HCEC 1CT (cell line): ENCODE measurements at regions not wholly inside any gene's neighbourhood (a gene's known extent, or its start where the extent isn't known, plus 50 kb on each side); places are given as distances from the start of the nearest gene placed in this dataset.
"Not testable (repeated sequence)": the region's sequence is repeated elsewhere in the genome, so short reads cannot be mapped to it uniquely, and the experiment has no call there.

Experiments used
- DNase-seq: peaks from one replicate; pipeline ENCODE4 v3.0.0-alpha.2; 2017

DNA sequence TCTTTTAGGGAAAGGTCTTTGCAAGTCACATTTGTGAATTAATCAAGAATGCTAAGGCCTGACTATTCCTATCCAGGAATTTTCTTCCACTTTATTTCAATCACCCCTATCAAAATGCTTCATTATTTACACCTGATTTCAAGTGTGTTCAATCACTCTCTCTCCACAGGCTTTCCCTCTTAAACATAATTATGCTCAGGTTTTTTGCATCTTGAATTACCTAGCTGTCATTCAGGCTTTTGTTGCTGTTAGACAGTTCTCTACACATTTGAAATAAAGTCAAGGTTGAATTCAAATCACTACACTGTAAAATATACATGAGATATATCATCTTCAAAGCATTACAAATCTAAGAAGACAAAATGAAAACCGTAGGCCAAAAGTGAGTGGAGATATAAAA, 941.3 kb upstream of the SLITRK1 start:
- DNase-seq, result no peak

DNA sequence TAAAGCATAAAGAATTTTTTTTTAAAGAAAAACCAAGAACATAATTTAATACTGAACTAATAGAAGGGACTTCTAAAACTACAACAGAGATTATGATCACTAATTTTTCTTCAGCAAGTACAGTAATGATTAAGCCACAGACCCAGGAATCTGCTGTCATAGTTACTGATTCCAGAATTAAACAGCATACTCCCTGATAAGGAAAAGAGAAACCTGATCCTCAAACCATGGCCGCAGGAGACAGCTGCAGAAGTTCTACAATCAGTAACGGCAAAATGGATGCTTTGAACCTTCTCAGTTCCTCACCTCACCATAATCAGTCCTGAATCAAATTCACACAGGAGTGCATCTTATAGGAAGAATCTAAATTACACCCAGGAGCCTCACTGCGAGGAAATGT, 939.0 kb upstream of the SLITRK1 start:
- DNase-seq, result no peak

DNA sequence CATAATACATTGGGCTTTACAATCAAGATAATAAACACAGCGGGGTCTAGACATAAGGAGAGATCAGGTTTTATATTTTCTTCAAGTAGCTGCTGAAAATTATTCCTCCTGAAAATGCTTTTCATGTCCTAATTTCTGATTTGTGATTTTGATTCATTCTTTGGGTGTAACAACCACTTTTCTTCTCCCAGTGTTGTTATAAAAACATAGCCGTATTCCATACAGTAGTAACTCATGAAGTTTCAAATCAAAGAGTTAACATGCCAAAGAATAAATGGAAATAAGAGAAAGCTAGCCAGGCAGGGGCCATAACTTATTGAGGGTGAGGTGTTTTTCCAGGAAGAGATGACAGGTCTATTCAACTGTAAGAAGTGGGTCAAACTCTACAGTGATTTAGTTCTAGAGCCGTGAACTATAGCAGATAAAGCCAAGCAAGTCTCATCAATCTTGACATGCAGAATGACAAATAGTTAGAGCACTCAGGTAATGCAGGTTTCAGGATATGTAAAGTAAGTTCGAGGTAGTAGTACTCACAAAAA, 934.4 kb upstream of the SLITRK1 start:
- no peak for DNase-seq

DNA sequence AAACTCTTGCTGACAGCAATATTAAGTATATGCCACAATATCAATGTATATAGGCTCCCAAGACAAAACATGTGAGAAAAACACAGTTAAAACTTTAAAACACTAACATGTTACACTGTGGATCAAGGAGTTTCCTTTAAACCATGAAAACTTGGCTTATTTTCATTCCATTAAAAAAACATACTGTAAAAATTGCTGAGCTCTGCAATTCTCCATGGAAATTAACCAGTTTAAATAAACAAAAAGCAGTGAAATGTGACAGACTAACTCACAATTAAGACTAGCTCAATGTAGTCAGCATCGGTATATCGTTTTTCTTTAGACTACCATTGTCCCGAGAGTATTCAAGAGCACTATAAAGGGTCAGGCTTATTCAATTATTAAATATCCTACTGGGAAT, 930.5 kb upstream of the SLITRK1 start:
- no peak for DNase-seq

DNA sequence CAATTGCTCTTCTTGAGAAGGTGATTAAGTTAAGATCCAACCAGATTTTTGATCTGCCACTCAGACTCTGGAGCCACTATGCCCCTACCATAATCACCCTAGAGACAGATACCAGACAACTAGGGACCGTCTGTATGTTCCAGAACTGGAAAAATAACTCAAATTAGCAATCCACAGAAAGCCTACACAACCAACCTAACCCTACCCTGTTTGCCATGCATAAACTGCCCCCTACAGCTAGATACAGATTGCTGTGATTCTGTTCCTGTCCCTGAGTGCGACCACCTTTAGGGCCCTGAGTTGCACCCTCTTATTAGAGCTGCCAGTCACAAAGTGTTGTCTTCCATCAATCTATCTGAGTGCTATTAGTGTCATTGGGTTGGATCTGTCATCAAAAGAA, 929.8 kb upstream of the SLITRK1 start:
- DNase-seq, result no peak

DNA sequence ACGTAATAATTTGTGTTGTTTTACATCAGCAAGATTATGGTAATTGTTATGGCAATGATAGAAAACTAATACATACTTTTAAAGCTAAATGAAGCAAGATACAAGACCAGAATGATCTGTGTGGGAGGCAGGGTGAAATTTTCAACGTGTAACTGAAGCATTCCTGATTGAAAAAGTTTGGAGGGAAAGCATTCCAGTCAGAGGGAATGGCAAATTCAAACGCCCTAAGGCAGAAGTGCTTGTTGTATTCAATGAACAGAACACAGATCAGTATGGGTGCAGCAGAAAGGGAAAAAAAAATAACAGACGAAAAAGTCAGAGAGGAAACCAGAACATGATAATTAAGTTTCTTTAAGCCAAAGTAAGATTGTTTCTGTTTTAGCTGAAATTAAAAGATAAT, 928.5 kb upstream of the SLITRK1 start:
- DNase-seq, result no peak

DNA sequence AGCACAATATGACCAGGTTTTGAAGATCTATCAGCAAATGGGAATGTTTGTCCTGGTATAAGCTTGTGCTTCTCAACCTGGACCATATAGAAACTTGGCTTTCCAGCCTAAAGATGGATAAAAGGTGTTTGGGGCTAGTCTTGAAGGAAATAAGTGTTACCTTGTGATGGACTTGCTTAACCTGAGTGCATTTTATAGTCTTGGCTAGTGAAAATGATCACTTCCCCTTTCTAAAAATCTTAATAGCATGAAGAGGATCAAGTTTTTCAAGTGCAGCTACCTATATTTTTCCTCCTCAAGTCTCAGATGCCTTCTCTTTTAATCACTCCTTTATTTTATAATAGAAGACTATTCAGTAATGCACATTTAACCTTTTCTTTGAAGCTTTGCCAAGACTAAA, 919.8 kb upstream of the SLITRK1 start:
- no peak for DNase-seq

DNA sequence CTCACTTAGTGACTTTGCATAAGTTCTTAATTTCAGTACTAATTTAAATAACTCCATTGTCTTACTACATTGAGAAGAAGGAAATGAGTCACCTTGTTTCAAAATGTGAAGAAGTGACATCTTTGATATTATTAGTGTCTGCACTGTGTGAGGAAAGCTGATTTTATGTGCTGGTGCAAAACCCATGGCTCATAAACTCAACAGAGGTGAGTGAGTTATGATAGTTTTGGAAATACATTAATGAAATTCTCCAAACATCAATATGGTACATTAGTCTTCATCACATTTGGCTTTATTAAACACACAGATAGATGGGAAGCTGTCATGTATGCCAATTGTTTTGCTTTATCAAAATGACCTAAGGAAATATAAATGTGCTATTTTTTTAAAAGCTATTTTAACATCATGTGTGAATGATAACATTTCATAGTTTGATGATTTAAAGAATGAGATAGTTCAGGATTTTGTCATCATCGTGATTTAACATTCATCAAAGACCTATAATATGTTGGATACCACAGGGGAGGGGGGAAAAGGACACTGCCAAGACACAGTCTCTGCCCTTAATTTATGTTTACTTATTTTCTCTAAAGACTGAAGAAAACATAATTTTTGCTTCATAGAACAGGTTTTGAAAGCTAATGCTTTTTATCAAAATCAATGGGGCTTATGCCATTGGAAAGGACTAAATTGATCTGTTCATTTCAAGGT, 902.3 kb upstream of the SLITRK1 start:
- DNase-seq, result no peak

DNA sequence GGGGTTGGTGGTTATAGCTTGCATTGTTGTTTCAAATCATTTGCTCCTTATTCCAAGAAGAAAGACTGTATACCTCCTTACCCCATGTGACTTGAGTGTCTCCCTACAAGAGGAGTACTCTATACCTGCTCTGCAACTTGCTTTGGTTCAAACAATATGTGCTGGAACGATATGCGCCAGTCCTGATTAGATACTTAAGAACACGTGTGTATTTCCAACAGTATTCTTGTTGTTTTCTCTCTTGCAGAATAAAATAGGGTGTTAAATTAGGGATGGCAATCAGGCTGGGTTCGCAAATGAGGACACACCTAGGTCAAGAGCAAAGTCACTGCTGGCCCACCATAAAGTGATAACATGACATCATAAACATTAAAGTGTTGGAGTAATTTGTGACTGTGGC, 895.0 kb upstream of the SLITRK1 start:
- DNase-seq, result no peak

DNA sequence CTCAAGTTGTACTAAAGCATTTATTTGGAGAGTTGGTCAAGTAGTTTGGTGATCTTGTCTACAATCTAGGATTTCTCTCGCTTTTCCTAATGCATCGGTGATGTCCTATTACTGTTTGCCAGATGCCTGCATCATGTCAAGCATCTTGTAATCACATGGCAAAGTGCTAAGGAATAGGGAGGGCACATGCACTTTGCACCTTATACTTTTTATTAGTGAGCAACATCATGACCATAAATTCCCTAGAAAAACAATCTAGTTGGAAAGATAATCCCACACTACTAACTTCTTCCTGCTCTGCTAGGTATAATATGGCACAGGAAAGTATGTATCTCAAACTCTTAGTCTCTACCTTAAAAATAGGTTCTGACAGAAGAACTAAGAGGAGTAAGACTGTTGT, 894.3 kb upstream of the SLITRK1 start:
- DNase-seq, result no peak

DNA sequence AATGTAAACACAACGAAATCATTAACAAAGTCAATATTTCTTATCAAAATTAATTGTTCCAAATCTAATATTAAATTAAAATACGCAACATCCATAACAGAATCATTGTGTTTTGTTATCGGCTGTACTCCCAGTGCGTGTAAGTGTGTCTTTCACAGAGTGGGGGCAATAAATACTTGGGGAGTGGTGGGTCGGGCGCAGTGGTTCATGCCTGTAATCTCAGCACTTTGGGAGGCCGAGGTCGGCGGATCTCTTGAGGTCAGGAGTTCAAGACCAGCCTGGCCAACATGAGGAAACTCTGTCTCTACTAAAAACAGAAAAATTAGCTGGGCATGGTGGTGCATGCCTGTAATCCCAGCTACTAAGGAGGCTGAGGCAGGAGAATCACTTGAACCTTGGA, 893.6 kb upstream of the SLITRK1 start:
- DNase-seq, result not testable (repeated sequence)

DNA sequence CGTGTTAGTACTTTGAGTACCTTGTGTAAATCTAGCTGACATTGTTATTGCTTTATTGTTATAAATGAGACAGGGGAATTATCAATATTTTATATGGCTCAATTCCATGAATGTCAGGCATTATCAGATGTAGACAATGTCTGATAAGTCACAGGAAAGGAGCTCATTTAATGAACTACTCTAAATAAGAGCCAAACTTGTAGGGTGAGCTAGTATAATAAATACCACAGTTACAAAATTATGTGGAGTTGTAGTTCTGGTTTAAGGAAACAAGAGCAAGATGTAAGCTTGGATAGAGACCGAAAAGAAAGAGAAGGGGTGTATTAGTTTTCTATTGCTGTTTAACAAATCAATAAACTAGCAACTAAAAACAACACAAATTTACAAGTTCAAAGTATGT, 891.8 kb upstream of the SLITRK1 start:
- no peak for DNase-seq

DNA sequence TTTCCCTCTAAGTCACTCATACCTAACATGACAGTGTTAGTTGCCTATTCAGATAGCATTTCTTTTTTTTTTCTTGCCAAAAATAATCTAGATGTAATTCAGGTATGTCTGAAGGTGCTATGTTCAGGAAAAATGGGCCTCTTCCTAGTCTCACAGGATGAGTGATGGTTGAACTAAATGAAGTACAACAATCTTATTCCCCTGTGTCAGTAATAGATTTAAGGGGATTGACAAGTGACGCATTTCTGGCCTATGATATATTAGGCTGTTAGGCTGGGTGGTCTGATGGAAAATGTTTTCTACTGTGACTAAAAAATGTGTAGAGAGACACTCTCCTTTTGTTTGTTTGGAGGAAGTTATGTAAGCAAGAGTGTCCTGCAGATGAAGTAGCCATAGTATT, 878.7 kb upstream of the SLITRK1 start:
- DNase-seq, result no peak

DNA sequence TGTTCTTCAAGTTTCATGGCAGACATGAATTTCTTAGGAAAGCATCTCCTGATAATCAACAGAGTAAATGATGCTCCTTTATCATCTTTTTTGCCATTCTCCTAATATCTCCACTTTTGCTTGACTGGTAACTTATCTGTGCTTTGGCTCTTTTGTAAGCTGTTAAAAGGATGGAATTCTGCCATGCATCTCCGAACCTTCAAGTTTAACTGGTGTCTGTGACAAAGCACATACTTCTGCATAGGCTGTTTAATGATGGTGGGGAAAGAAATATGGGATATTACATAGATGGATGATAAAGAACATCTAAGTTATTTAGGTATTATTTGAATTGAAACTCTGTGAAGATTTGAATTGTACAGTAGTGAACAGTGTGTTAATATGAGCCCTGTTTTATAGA, 866.9 kb upstream of the SLITRK1 start:
- DNase-seq, result no peak

DNA sequence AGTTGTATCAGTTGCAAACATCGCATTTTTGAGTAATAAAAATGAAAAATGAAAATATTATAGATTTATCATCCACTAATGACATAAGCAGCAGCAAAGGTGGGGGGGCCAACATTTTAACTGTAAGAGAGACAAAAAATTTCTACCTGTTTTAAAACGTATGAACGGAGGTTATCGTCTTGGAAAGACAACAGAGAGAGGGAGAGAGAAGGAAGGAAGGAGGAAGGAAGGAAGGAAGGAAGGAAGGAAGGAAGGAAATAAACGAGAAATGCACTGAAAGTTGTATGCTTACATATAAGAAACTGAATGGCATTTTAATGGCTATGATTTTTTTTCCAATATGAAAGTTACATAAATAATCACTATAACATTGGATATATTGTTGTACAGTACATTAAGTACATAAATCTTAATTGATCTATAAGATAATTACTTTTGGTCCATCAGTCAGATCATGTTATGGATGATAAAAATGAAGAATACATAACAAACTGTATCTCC, 862.8 kb upstream of the SLITRK1 start:
- DNase-seq, result no peak

DNA sequence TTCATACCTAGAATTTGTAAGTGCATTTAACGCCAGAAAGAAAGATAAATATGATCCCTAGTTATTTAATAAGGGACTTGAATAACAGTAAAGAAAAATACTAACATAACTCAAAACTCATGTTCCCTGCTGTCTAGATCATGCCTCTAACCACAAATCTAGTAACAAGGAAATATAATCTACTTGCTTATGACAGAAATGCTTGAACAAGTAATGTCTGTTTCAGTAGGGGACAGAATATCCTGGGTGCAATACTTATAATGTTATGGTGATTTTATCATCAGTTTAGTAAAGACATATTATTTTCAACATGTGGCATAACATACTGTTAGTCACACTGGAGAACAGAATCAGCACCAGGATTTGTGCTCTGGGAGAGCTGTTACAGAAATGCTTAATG, 861.9 kb upstream of the SLITRK1 start:
- DNase-seq, result no peak

DNA sequence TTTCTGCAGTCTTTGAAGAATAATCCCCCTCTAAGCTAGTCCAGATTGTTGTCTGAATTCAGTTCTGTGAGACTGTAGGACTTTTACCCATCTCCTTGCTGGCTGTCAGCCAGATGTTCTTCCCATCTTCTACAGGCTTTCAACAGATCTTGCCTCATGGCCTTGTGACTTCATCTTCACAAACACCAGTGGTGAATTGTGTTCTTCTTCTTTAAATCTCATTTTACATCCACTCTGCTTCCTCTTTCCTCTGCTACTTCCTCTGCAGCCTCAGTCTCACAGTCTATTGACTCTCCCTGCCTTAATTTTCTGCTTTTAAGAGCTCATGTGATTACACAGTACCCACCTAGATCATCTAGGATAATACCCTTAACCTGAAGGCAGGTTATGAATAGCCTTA, 859.0 kb upstream of the SLITRK1 start:
- DNase-seq, result no peak

DNA sequence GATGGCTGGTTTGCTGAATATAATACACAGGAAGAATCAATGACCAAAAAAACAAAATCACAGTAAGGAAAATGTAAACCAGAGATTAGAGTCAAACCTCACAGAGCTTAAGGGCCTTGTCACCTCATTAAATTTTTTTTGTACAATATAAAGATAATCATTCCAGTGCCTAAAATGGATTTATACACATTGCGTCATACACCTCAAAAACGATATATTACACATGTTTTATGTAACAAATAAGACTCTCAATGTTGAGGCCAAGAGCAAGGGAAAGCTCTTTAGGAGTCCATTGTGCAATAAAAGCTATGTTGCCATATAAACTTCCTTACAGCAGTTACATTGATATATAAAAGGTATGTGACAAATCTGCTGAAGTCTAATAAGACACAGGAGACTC, 856.7 kb upstream of the SLITRK1 start:
- no peak for DNase-seq

DNA sequence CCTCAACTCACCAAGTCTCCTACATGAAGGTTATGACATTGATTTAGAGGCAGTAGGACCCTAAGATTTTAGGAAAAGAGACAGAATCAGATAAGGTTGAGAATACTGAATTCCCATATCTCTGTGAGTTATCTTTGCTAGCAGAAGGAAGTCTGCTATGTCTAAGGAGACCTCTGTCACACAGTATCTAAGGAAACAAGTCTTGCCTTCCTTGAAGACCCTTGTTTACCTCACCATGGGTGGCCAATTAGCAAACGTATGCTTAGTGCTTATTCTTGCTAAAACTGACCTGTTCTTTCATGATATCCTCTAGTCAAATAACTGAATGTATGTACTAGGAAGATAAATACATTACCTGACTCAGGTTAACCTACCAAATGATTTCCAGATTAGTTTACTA, 855.4 kb upstream of the SLITRK1 start:
- no peak for DNase-seq

DNA sequence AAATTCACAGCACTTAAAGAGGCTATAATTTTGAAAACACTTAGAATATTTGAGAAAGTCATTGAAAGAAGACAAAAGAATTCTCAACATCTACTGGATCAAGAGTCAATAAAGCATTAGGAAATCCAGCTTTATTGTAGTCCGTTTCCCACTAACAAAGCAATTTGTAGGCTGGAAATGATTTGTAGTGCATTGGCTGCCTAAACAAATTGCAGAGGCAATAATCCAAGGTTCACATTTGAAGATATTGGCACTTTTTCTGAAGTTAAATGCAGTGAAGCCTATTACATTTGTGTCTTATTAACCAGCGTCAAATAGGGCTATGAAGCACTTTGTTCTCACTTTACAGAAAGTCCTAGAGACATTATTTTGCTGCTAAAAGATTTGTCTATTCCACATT, 848.1 kb upstream of the SLITRK1 start:
- no peak for DNase-seq

DNA sequence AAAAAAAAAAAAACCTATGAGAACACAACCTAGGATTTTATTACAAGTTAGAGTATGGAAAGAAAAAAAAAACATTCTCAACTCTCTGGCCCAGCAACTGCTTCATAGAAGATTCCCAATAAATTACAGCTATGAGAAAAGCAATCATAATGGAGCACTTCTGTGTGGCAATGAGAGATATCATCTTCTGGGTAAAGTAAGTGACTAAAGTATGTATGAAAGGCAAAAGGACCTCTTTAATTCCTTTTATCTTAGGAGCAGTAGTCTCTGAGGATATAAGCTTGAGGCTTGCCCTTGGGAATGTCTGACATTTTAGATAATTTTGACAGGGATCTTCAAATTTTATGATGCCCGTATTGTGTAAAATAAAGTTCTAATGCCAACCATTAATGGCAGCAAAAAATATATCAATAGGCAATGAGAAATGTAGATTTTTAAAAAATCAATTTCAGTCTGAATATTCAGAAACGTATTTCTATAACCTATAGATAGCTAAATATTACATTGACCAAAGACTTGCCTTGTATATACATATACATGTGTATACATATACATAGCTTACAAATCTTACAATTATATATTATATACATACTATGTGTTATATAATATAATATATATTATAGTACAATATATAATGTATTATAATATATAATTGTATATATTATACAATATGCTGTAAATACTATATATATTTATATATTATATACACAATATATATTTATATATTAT, 823.9 kb upstream of the SLITRK1 start:
- DNase-seq, result no peak

DNA sequence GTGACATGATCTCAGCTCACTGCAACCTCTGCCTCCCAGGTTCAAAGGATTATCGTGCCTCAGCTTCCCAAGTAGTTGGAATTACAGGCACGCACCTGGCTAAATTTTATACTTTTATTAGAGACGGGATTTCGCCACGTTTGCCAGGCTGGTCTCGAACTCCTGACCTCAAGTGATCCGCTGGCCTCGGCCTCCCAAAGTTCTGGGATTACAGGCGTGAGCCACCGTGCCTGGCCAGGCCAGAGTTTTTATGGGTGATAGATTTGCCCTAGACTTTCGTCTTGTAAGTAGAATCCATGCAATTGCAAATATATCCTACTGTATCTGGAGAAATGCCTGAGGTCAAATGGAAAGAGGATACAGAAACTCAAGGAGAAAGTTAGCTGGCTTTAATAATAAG, 819.9 kb upstream of the SLITRK1 start:
- no peak for DNase-seq

DNA sequence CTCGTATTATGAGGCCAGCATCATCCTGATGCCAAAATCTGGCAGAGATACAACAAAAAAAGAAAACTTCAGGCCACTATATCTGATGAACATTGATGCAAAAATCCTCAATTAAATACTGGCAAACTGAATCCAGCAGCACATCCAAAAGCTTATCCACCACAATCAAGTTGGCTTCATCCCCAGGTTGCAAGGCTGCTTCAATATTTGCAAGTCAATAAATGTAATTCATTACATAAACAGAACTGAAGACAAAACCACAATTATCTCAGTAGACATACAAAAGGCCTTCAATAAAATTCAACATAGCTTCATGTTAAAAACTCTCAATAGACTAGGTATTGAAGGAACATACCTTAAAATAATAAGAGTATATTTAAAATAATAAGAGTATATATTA, 815.3 kb upstream of the SLITRK1 start:
- DNase-seq, result not testable (repeated sequence)

DNA sequence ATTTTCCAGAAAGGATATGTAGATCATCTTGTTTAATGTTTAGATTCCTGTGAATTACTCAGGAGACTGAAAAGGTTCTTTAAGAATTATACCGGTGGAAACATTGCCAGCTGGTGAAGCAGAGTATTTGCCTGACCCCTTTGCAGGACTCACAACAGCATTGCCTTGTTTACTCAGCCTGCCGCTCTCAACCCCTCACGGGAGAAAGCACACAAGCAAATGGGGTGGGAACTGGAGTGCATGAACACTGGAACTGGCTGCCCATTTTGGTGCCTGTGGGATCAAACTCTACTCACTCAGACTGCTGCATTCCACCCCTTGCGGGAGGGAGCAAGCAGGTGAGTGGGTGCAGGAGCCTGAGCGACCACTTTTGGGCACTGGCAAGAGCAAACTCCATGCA, 804.7 kb upstream of the SLITRK1 start:
- no peak for DNase-seq

DNA sequence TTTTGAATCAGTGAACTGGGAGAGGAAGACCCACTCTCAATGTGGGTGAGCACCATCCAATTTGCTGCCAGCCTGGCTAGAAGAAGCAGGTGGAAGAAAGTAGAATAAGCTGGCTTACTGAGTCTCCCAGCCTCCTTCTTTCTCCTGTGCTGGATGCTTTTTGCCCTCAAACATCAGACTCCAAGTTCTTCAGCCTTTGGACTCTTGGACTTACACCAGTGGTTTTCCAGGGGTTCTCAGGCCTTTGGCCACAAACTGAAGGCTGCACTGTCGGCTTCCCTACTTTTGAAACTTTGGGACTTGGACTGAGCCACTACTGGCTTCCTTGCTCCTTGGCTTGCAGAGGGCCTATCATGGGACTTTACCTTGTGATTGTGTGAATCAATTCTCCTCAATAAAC, 804.2 kb upstream of the SLITRK1 start:
- DNase-seq, result no peak
